Astrocyte of the cerebellum (primary cell): ENCODE measurements at regions not wholly inside any gene's neighbourhood (a gene's known extent, or its start where the extent isn't known, plus 50 kb on each side); places are given as distances from the start of the nearest gene placed in this dataset.
"Not testable (repeated sequence)": the region's sequence is repeated elsewhere in the genome, so short reads cannot be mapped to it uniquely, and the experiment has no call there.

Source experiments
- DNase-seq: peaks from one replicate; pipeline ENCODE4 v3.0.0-alpha.2; 2011; ENCODE audit warnings: low read depth
- H3K4me3 ChIP-seq: 2 replicates; pipeline ENCODE4 v1.5.1; 2011; ENCODE audit warnings: mild to moderate bottlenecking, low read depth, low read length, moderate library complexity
- in situ Hi-C: cut with HindIII; loops from 2 replicates; pipeline ENCODE4 v1.10.0; 2017; ENCODE audit warnings: low sequenced_read_pairs
- TF ChIP-seq, protein P1 (sequence below): IDR thresholded peaks from 2 replicates; pipeline ENCODE4 v1.5.1; 2012; ENCODE audit warnings: low read length, low read depth, moderate library complexity, mild to moderate bottlenecking; ENCODE audit errors: missing control alignments

DNA sequence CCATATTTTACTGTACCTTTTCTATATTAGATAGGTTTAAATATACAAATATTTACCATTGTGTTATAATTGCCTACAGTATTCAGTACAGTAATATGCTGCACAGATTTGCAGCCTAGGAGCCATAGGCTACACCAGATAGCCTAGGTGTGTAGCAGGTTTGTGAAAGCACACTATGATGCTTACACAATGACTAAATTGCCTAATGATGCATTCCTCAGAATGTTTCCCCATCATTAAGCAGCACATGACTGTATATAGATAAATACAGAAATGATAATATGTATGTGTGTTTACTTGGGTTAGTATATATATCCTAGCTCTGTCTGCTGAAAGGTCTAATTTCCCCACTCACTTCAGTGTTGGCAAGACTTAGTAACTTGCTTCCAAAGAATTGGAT lies 65.8 kb downstream of the MYL3 start:
- no peak overlapping the region for H3K4me3 ChIP-seq
- no peak for DNase-seq
- in situ Hi-C loops = loop anchor here (25.0 kb wide), 1 partner anchor 110 kb away; the partner anchor contains the start of gene ALS2CL
- TF ChIP-seq, protein P1, sequence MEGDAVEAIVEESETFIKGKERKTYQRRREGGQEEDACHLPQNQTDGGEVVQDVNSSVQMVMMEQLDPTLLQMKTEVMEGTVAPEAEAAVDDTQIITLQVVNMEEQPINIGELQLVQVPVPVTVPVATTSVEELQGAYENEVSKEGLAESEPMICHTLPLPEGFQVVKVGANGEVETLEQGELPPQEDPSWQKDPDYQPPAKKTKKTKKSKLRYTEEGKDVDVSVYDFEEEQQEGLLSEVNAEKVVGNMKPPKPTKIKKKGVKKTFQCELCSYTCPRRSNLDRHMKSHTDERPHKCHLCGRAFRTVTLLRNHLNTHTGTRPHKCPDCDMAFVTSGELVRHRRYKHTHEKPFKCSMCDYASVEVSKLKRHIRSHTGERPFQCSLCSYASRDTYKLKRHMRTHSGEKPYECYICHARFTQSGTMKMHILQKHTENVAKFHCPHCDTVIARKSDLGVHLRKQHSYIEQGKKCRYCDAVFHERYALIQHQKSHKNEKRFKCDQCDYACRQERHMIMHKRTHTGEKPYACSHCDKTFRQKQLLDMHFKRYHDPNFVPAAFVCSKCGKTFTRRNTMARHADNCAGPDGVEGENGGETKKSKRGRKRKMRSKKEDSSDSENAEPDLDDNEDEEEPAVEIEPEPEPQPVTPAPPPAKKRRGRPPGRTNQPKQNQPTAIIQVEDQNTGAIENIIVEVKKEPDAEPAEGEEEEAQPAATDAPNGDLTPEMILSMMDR = no peak

DNA sequence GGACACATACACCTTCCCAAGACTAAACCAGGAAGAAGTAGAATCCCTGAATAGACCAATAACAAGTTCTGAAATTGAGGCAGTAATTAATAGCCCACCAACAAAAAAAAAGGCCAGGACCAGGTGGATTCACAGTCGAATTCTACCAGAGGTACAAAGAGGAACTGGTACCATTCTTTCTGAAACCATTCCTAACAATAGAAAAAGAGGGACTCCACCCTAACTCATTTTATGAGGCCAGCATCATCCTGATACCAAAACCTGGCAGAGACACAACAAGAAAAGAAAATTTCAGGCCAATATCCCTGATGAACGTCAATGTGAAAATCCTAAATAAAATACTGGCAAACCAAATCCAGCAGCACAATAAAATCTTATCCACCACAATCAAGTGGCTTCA lies 69.9 kb downstream of the MYL3 start:
- in situ Hi-C loops = loop anchor here (25.0 kb wide), 1 partner anchor 106 kb away; the partner anchor contains the start of gene ALS2CL

DNA sequence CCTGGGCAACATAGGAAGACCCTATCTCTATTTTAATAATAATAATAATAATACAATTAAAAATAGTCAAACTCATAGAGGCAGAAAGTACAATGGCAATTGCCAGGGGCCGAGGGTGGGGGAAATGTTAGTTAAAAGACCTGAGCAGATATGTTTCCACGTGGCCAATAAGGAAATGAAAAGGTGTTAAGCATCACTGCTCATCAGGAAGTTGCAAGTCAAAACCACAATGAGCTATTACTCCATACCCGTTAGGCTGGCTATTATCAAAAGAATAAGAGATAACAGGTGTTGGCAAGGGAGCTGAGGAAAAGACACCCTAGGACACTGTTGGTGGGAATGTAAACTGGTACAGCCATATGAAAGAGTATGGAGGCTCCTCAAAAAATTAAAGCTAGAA lies 60.4 kb upstream of the PRSS50 start:
- TF ChIP-seq, protein P1 = no peak
- no peak for DNase-seq
- in situ Hi-C loops = loop anchor here (25.0 kb wide), 1 partner anchor 91 kb away; the partner anchor contains the start of gene ALS2CL

More for the DNA sequence above, 69.9 kb downstream of the MYL3 start:
- DNase-seq, H3K4me3 ChIP-seq: not testable (repeated sequence)

DNA sequence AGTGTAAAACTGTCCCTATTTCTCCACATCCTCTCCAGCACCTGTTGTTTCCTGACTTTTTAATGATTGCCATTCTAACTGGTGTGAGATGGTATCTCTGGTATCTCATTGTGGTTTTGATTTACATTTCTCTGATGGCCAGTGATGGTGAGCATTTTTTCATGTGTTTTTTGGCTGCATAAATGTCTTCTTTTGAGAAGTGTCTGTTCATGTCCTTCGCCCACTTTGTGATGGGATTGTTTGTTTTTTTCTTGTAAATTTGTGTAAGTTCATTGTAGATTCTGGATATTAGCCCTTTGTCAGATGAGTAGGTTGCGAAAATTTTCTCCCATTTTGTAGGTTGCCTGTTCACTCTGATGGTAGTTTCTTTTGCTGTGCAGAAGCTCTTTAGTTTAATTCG lies 54.8 kb upstream of the PRSS50 start:
- H3K4me3 ChIP-seq, DNase-seq, in situ Hi-C loops: not testable (repeated sequence)

More for the DNA sequence above, 60.4 kb upstream of the PRSS50 start:
- no peak overlapping the region for H3K4me3 ChIP-seq

DNA sequence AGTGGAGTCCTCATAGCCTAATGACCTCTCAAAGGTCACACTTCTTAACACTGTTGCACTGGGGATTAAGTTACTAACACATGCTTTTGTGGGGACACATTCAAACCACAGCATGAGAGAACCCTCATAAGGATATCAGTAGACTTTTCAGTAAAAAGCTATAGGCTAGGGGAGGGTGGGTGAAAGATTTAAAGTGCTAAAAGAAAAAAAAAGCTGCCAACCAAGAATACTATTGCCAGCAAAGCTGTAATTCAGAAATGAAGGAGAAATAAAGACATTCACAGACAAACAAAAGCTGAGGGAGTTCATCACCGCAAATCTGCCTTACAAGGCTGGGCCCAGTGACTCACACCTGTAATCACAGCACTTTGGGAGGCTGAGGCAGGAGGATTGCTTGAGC lies 50.4 kb upstream of the PRSS50 start:
- DNase-seq = no peak
- no peak overlapping the region for H3K4me3 ChIP-seq
- TF ChIP-seq, protein P1 = no peak
- in situ Hi-C loops = no loop called here
